GM23248 (cell line): ENCODE measurements at regions not wholly inside any gene's neighbourhood (a gene's known extent, or its start where the extent isn't known, plus 50 kb on each side); places are given as distances from the start of the nearest gene placed in this dataset.

Experiments
- DNase-seq: peaks from one replicate; pipeline ENCODE4 v3.0.0-alpha.2; 2015
- H2AFZ ChIP-seq: fragments of 200-600 bp; sonication (generic); 2 replicates; pipeline ENCODE4 v1.6.1; 2016; ENCODE audit warnings: antibody characterized with exemption
- H3F3A ChIP-seq: fragments of 200-600 bp; sonication (generic); 2 replicates; pipeline ENCODE4 v1.6.1; 2016; ENCODE audit warnings: mild to moderate bottlenecking, antibody characterized with exemption, mixed run types; ENCODE audit not compliant: insufficient read depth
- H3K27ac ChIP-seq: fragments of 200-600 bp; sonication (generic); 2 replicates; pipeline ENCODE4 v1.5.1; 2016; ENCODE audit warnings: mild to moderate bottlenecking
- H3K27me3 ChIP-seq: fragments of 200-600 bp; sonication (generic); replicated peaks from 2 replicates; pipeline ENCODE4 v1.6.1; 2016; ENCODE audit warnings: mild to moderate bottlenecking; ENCODE audit not compliant: insufficient read depth
- H3K36me3 ChIP-seq: fragments of 200-600 bp; sonication (generic); 2 replicates; pipeline ENCODE4 v1.6.1; 2016; ENCODE audit warnings: low read depth, mild to moderate bottlenecking
- H3K4me1 ChIP-seq: fragments of 200-600 bp; sonication (generic); 2 replicates; pipeline ENCODE4 v1.6.1; 2016; ENCODE audit warnings: mild to moderate bottlenecking; ENCODE audit not compliant: insufficient read depth
- H3K4me2 ChIP-seq: fragments of 200-600 bp; sonication (generic); one replicate; pipeline ENCODE4 v1.6.1; 2016; ENCODE audit warnings: mild to moderate bottlenecking; ENCODE audit not compliant: unreplicated experiment
- H3K4me3 ChIP-seq: fragments of 200-600 bp; sonication (generic); 2 replicates; pipeline ENCODE4 v1.5.1; 2016; ENCODE audit warnings: mild to moderate bottlenecking
- H3K79me2 ChIP-seq: fragments of 200-600 bp; sonication (generic); 2 replicates; pipeline ENCODE4 v1.6.1; 2016; ENCODE audit warnings: mild to moderate bottlenecking; ENCODE audit not compliant: insufficient read depth
- H3K9ac ChIP-seq: fragments of 200-600 bp; sonication (generic); 2 replicates; pipeline ENCODE4 v1.6.1; 2016; ENCODE audit warnings: mild to moderate bottlenecking
- H3K9me2 ChIP-seq: fragments of 200-600 bp; sonication (generic); 2 replicates; pipeline ENCODE4 v1.6.1; 2016; ENCODE audit warnings: mixed run types, mild to moderate bottlenecking, moderate library complexity; ENCODE audit not compliant: insufficient read depth
- H3K9me3 ChIP-seq: fragments of 200-600 bp; sonication (generic); one replicate; pipeline ENCODE4 v1.6.1; 2017; ENCODE audit warnings: low read depth
- H4K20me1 ChIP-seq: fragments of 200-600 bp; sonication (generic); 2 replicates; pipeline ENCODE4 v1.6.0; 2016; ENCODE audit not compliant: insufficient read depth
- EZH2 ChIP-seq: fragments of 200-600 bp; sonication (generic); IDR thresholded peaks from 2 replicates; pipeline ENCODE4 v1.6.1; 2018; ENCODE audit warnings: antibody characterized with exemption, mild to moderate bottlenecking; ENCODE audit not compliant: insufficient read depth, poor library complexity, severe bottlenecking
- EZH2phosphoT487 ChIP-seq: fragments of 200-600 bp; sonication (generic); IDR thresholded peaks from 2 replicates; pipeline ENCODE4 v1.6.1; 2018; ENCODE audit warnings: antibody characterized with exemption, moderate library complexity, mild to moderate bottlenecking, low read depth; ENCODE audit not compliant: insufficient read depth
- WGBS, 2 experiments: methylation state at CpG; one replicate each; pipeline ENCODE4 v1.1.6; 2015 to 2017; ENCODE audit warnings: low lambda C conversion rate in 2 of 2, low coverage in 1 of 2; ENCODE audit errors: missing lambda C conversion rate in 2 of 2; 5-methylcytosine and 5-hydroxymethylcytosine counted together
- in situ Hi-C: fragments of 300-500 bp; cut with MboI; formaldehyde crosslinking; loops from 2 replicates; pipeline ENCODE4 v1.15.0; 2020

DNA sequence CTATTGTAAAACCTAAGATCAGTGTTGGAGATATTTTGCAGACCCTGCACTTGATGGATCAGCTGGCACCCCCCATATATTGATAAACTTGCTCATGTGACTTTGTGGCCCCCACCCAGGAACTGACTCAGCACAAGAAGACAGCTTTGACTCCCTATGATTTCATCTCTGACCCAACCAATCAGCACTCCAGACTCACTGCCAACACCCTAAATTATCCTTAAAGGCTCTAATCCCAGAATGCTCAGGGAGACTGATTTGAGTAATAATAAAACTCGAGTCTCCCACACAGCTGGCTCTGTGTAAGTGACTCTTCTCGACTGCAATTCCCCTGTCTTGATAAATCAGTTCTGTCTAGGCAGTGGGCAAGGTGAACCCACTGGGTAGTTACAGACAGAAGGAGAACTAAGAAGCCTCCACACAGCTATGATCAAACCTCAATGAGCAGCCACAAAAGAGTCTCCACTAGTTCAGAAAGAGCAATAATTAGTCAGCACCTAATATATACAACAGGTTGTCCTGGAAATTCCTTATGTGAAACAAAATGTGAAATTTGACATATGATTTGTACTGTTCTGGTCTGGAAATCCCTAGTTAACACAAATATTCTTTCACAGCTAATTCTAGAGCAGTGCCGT, 52.2 kb downstream of the ACTL7B start:
- Histone ChIP-seq H3K4me1 (no peaks in the 10 kb centered on the region), H3K9me3 (no peaks in the 10 kb centered on the region), H3F3A (no peaks in the 10 kb centered on the region), H3K9ac (no peak overlapping the region), H3K36me3 (no peaks in the 10 kb centered on the region), H3K4me2 (no peak overlapping the region), H3K27me3 (peaks cover 13% of the 10 kb centered on the region), H2AFZ (no peak overlapping the region), H3K27ac (no peak overlapping the region), H3K9me2 (no peaks in the 10 kb centered on the region), H4K20me1 (no peaks in the 10 kb centered on the region), H3K4me3 (no peak overlapping the region), H3K79me2 (no peaks in the 10 kb centered on the region)
- DNase-seq: peak; percentile 9
- no peak for TF ChIP-seq EZH2phosphoT487
- no peak for TF ChIP-seq EZH2
- in situ Hi-C loops: no loop called here
- WGBS, 2 experiments: 33 to 39% methylated on average over 3 of the region's 3 CpGs

DNA sequence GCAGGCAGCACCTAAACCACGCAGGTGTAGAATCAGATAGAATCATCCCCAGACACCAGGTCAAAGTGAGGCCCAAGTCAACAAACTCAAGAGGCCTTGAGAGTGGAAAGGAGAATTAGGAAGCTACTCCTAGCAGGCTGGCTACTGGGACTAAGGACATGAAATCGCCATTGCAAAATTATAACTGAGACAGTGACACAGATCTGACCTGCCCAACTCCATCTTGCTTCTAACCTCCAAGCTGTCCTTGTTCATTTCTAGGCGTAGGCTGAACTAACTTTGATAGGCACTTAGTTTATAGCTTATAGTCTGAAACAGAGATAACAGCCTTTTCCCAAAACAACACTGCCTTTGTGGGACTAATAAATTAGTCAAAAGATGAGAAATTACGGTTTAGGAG, 52.8 kb downstream of the ACTL7B start:
- no peak overlapping the region for H3K4me3 ChIP-seq
- H3K9ac ChIP-seq: no peak overlapping the region
- no peaks in the 10 kb centered on the region for H3F3A ChIP-seq
- H3K9me3 ChIP-seq: no peaks in the 10 kb centered on the region
- no peaks in the 10 kb centered on the region for H4K20me1 ChIP-seq
- no peaks in the 10 kb centered on the region for H3K79me2 ChIP-seq
- no peak overlapping the region for H3K27ac ChIP-seq
- no peaks in the 10 kb centered on the region for H3K36me3 ChIP-seq
- in situ Hi-C loops: no loop called here
- no peak for DNase-seq
- no peak overlapping the region for H3K4me2 ChIP-seq
- H2AFZ ChIP-seq: no peak overlapping the region
- TF ChIP-seq EZH2phosphoT487 (no peak), EZH2 (no peak)
- no peaks in the 10 kb centered on the region for H3K9me2 ChIP-seq
- 80 to 81% methylated on average over 4 of the region's 4 CpGs for WGBS, 2 experiments
- H3K27me3 ChIP-seq: peaks cover 18% of the 10 kb centered on the region
- no peaks in the 10 kb centered on the region for H3K4me1 ChIP-seq

GRCh38 chr9:108801949-108802348, 53.8 kb downstream of the ACTL7B start:
- Histone ChIP-seq H4K20me1 (no peaks in the 10 kb centered on the region), H3K4me3 (no peak overlapping the region), H3K9me3 (no peaks in the 10 kb centered on the region), H3K9me2 (no peaks in the 10 kb centered on the region), H3F3A (no peaks in the 10 kb centered on the region), H3K4me2 (no peak overlapping the region), H3K27ac (no peak overlapping the region), H3K79me2 (no peaks in the 10 kb centered on the region), H3K27me3 (peaks cover 18% of the 10 kb centered on the region), H3K36me3 (no peaks in the 10 kb centered on the region), H3K4me1 (no peaks in the 10 kb centered on the region), H2AFZ (no peak overlapping the region), H3K9ac (no peak overlapping the region)
- TF ChIP-seq EZH2 (no peak), EZH2phosphoT487 (no peak)
- in situ Hi-C loops: no loop called here
- WGBS, 2 experiments: 31 to 38% methylated on average over 2 of the region's 2 CpGs
- no peak for DNase-seq

GRCh38 chr9:108800632-108801099, 55.1 kb downstream of the ACTL7B start:
- H3K4me3 ChIP-seq: no peak overlapping the region
- H3K79me2 ChIP-seq: no peaks in the 10 kb centered on the region
- H3K9me2 ChIP-seq: no peaks in the 10 kb centered on the region
- no peaks in the 10 kb centered on the region for H3F3A ChIP-seq
- DNase-seq: no peak
- in situ Hi-C loops: no loop called here
- H3K4me1 ChIP-seq: no peaks in the 10 kb centered on the region
- H3K4me2 ChIP-seq: no peak overlapping the region
- TF ChIP-seq EZH2phosphoT487 (no peak), EZH2 (no peak)
- H3K27me3 ChIP-seq: peaks cover 12% of the 10 kb centered on the region
- H3K27ac ChIP-seq: no peak overlapping the region
- no peak overlapping the region for H2AFZ ChIP-seq
- H3K9me3 ChIP-seq: no peaks in the 10 kb centered on the region
- H3K9ac ChIP-seq: no peak overlapping the region
- H4K20me1 ChIP-seq: no peaks in the 10 kb centered on the region
- 47 to 50% methylated on average over 3 of the region's 3 CpGs for WGBS, 2 experiments
- H3K36me3 ChIP-seq: no peaks in the 10 kb centered on the region
